ENCODE measurements at regions not wholly inside any gene's neighbourhood (a gene's known extent, or its start where the extent isn't known, plus 50 kb on each side); places are given as distances from the start of the nearest gene placed in this dataset.

DNA sequence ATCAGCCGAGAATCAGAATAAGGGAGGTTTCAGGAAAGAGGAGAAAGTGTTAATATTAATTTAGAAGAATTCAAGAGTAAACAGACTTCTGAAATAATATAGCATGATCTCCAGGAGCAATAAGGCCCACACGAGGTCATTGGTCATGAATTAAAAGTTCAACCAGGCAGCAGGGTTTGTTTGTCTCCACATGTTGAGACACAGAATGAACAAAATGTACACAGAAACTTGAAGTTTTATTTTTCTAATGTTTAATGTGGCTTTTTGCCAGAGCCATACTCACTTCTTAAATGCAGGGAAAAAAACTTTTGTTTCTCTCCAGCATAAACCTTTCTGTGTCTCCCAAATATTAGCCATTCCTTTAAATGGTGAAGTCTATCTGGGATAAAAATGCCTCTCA, 504.5 kb downstream of the HDGFL1 start:
- TF ChIP-seq POLR2AphosphoS5 (IDR thresholded peaks at IDR 0.05; ENCODE audit: borderline replicate concordance, low read depth, low read length) (no peak), EZH2 (IDR thresholded peaks at IDR 0.05) (no peak), FOXP2 (optimal IDR thresholded peaks at IDR 0.05; ENCODE audit: control extremely low read depth, extremely low read length, insufficient read depth) (no peak)
